ENCODE measurements at regions not wholly inside any gene's neighbourhood (a gene's known extent, or its start where the extent isn't known, plus 50 kb on each side); places are given as distances from the start of the nearest gene placed in this dataset.

GRCh38 chr2:176652300-176653182 lies 383.3 kb downstream of the MTX2 start:
- DNase-seq, result peak; percentile 82

GRCh38 chr2:176653479-176654443 lies 384.5 kb downstream of the MTX2 start:
- DNase-seq, result peak; percentile 73

- no peak for DNase-seq
Measured at GRCh38 chr2:176656038-176656775, 387.0 kb downstream of the MTX2 start.

GRCh38 chr2:176656776-176657140 lies 387.5 kb downstream of the MTX2 start:
- no peak for DNase-seq

- DNase-seq, result no peak
Measured at GRCh38 chr2:176657393-176657792, 388.2 kb downstream of the MTX2 start.

GRCh38 chr2:176658708-176659107 lies 389.5 kb downstream of the MTX2 start:
- DNase-seq, result no peak

DNA sequence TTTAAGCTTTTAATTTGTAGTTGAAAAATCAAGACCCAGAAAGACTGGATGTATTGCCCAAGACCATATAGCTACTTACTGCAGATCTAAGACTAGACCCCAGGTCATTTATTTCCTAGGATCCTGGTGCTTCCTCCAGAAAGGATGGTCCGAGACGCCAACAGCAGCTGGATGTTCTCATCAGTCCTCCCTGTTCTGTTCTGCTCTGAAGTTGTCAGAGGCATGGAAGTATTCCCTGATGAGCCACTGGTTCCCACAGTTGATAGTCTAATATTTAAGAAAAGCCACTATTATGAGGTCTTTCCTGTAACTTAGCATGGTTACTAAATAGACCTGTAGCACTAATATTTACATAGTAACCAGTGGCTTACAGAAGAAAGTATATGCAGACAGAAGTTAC lies 393.5 kb downstream of the MTX2 start:
- DNase-seq, result no peak

- no peak for DNase-seq
Measured at GRCh38 chr2:176664478-176664877, 395.2 kb downstream of the MTX2 start.

DNA sequence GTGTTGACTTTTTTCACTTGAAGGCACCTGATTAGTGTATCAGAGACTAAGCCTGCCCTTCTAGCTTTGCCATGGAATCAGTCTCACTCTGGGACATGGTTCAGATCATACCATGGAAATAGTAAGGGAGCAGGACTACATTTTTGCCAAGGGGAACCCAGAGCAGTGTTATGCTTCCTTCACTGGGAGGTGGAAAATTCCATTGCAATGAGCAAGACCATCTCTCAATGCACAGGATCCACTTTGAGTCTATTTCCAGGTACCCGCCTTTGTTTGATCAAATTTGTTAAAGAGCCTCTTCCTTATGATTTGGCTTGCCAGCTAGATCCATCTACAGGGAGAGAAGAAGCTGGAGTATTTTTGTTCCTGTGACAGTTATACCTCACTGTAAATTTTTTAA lies 395.8 kb downstream of the MTX2 start:
- no peak for DNase-seq

DNA sequence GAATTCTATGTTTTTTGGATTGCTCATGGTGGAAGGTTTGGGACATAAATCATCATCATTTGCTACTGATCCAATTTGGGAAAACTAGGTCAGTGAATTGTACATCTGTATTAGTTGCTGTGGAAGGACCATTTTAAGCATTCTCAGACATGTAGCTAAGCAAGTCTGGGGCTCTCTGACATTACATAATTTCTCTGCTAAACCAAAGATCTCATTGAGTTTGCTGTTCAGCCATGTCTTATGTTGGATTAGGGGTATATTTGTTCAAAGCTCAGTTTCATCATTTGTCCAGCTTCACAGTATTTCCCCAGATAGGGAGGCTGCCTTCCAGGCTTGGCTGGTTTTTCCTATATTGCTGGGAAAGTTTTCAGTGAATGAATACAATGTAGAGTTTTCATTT lies 399.7 kb downstream of the MTX2 start:
- no peak for DNase-seq

- no peak for DNase-seq
Measured at GRCh38 chr2:176669398-176670174, 400.3 kb downstream of the MTX2 start.

DNA sequence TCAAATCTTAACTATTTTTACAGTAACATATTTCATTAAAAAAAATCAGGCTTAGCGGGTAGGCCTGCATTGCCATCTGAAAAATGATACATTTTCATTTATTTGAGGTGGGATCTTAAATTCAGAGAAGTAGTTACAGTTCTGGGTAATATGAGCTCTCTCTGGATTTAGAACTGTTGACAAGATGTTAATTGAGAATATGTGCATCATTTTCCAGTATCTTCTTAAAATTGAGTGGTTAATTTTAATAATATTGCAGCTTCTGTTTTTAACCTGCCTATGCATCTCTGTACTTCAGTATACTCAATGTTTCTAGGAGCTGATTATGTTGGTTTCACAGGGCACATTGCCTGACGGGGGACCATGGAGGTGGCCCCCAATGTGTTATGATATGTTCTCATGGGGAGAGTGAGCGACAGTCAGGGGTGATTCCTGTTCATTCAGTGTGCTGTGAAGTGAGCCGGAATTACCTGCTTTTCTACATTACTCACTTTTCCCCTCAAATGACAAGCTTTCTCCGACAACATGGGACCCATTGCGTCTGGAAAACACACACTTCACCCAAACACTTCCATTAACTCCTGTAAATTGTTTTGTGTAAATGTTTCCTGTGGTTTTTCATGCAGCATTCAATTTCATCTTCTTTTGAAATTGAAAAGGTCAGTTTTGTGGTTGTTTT lies 406.2 kb downstream of the MTX2 start:
- DNase-seq, result no peak

GRCh38 chr2:176677746-176678265 lies 408.6 kb downstream of the MTX2 start:
- no peak for DNase-seq

- DNase-seq, result no peak
Measured at GRCh38 chr2:176678571-176678970, 409.3 kb downstream of the MTX2 start.

GRCh38 chr2:176679061-176679669 lies 409.9 kb downstream of the MTX2 start:
- no peak for DNase-seq

DNA sequence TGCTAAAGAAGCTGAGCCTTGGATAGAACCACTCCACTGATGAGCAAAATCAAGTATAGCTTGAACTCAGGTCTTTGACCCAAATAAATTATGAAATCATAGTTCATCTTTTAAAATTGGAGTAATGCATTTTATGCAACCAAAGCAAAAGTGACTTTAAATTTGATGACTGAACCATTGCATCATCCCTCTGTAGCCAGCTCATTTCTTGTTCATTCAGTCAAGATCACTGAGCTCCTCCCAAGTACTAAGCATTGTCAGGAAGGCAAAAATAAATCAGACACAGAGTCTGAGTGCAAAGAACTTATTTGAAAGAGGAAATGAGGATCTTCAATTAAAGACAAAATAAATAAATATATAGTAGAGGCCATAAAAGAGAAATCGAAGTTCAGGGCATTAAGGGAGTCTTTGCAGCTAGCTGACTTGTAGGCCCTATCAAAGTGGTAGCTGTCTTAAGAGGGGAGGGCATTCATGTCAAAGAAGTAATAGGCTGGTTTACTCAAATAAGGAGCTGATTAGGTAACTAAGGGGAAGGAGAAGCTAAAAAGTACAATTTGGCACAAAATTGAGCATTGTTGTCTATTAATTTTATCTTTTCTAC lies 411.8 kb downstream of the MTX2 start:
- DNase-seq, result no peak

GRCh38 chr2:176681584-176682115 lies 412.4 kb downstream of the MTX2 start:
- no peak for DNase-seq

GRCh38 chr2:176682278-176682677 lies 413.0 kb downstream of the MTX2 start:
- no peak for DNase-seq

- DNase-seq, result no peak
Measured at GRCh38 chr2:176683618-176684111, 414.4 kb downstream of the MTX2 start.

GRCh38 chr2:176685908-176686307 lies 416.7 kb downstream of the MTX2 start:
- DNase-seq, result no peak
